ENCODE measurements at regions not wholly inside any gene's neighbourhood (a gene's known extent, or its start where the extent isn't known, plus 50 kb on each side); places are given as distances from the start of the nearest gene placed in this dataset.

GRCh38 chr13:33690354-33690753, 127.6 kb upstream of the RFC3 start:
- no peaks in the 10 kb centered on the region for H3K23me2 ChIP-seq (ENCODE audit: insufficient read length, low read depth, low read length, poor library complexity, severe bottlenecking)
- no peak overlapping the region for H2BK120ac ChIP-seq (ENCODE audit: low read depth, low read length, poor library complexity, severe bottlenecking)
- no peak overlapping the region for H3K14ac ChIP-seq (ENCODE audit: insufficient read depth, low read length)
- H4K5ac ChIP-seq (ENCODE audit: insufficient read length, low read depth, low read length), result no peak overlapping the region
- H4K91ac ChIP-seq (ENCODE audit: insufficient read length, low read depth, low read length), result no peak overlapping the region
- no peak overlapping the region for H2AFZ ChIP-seq (ENCODE audit: low read length)
- H4K20me1 ChIP-seq (ENCODE audit: control insufficient read depth, insufficient read depth, insufficient read length), result no peaks in the 10 kb centered on the region
- no peak overlapping the region for H3K4me2 ChIP-seq (ENCODE audit: insufficient read depth, insufficient read length, low read length)
- Mint-ChIP-seq H3K4me3 (no peak overlapping the region), H3K4me1 (peaks cover 6 to 7% of the 10 kb centered on the region in 2 experiments), H3K27me3 (ENCODE audit: low read depth) (no peaks in the 10 kb centered on the region), H3K9me3 (peaks cover 40 to 53% of the 10 kb centered on the region in 2 experiments), H3K36me3 (ENCODE audit: insufficient read depth in 1 of 3, low read depth in 3 of 3) (peaks cover 29 to 39% (median 36%) of the 10 kb centered on the region in 3 experiments), H3K27ac (no peak overlapping the region)
- no peaks in the 10 kb centered on the region for H3K79me2 ChIP-seq (ENCODE audit: insufficient read depth, low read length)
- no peak overlapping the region for H2BK15ac ChIP-seq (ENCODE audit: low read depth, low read length)
- no peak overlapping the region for H3K4ac ChIP-seq (ENCODE audit: low read depth, low read length)
- no peak overlapping the region for H3T11ph ChIP-seq (ENCODE audit: low read length)
- H2AK5ac ChIP-seq (ENCODE audit: insufficient read length, low read length), result no peak overlapping the region
- WGBS (ENCODE audit: extremely low coverage, insufficient read length, low lambda C conversion rate), result no CpG with 5 or more reads among the region's 10 CpGs
- no peak for DNase-seq
- no peak overlapping the region for H3K27ac ChIP-seq (ENCODE audit: insufficient read length, low read depth, low read length)
- no peak overlapping the region for H3K9ac ChIP-seq (ENCODE audit: extremely low read depth, insufficient read length, low read length)
- no peak overlapping the region for H3K23ac ChIP-seq (ENCODE audit: insufficient read length, low read depth, low read length)
- no peak for TF ChIP-seq CTCF (conservative IDR thresholded peaks at IDR 0.05)
- no peaks in the 10 kb centered on the region for H3K4me1 ChIP-seq (ENCODE audit: insufficient read depth, low read length)
- no peaks in the 10 kb centered on the region for H3K9me3 ChIP-seq (ENCODE audit: control insufficient read depth, low read depth, low read length)
- H3K56ac ChIP-seq (ENCODE audit: insufficient read length, low read depth, low read length), result no peak overlapping the region
- H2BK12ac ChIP-seq (ENCODE audit: insufficient read length, low read depth, low read length), result no peak overlapping the region
- H4K8ac ChIP-seq (replicated peaks; ENCODE audit: insufficient read length, low read depth, low read length), result no peak overlapping the region
- H3K27me3 ChIP-seq (ENCODE audit: insufficient read depth, low read length), result no peaks in the 10 kb centered on the region
- no peak overlapping the region for H3K18ac ChIP-seq (ENCODE audit: insufficient read length, low read depth, low read length)
- H2BK5ac ChIP-seq (ENCODE audit: insufficient read length, low read length), result no peak overlapping the region
- H2BK20ac ChIP-seq (ENCODE audit: low read depth, low read length, poor library complexity, severe bottlenecking), result no peak overlapping the region
- no peaks in the 10 kb centered on the region for H3K79me1 ChIP-seq (ENCODE audit: insufficient read depth, low read depth, low read length, poor library complexity, severe bottlenecking)
